H1 (cell line): ENCODE measurements at regions not wholly inside any gene's neighbourhood (a gene's known extent, or its start where the extent isn't known, plus 50 kb on each side); places are given as distances from the start of the nearest gene placed in this dataset.

Source experiments
- CTCF ChIA-PET: fragments of 300-600 bp; sonication (Branson Sonifier 250); formaldehyde crosslinking; loops from one replicate; lab custom pipeline; 2021; ENCODE audit not compliant: partially characterized antibody; lab: Charles Lee
- POLR2A ChIA-PET: fragments of 300-600 bp; sonication (Branson Sonifier 250); formaldehyde crosslinking; loops from one replicate; lab custom pipeline; 2021; ENCODE audit warnings: inconsistent platforms; ENCODE audit not compliant: partially characterized antibody; lab: Charles Lee
- DNase-seq, 2 experiments: peaks; one replicate each; pipeline versions ENCODE4 v3.0.0 to v3.0.0-alpha.2; 2010 to 2022; ENCODE audit warnings: low spot score in 2 of 2, low read depth in 1 of 2, mixed read lengths in 1 of 2
- FAIRE-seq: peaks from 2 replicates; lab custom pipeline; 2011; peaks lifted over from hg19 to GRCh38; lab: Jason Lieb, UNC
- H2AFZ ChIP-seq: 2 replicates; pipeline ENCODE4 v1.8.1; 2012; ENCODE audit warnings: low read length, inconsistent platforms
- H2AK5ac ChIP-seq: 2 replicates; pipeline ENCODE4 v1.6.1; 2013; ENCODE audit warnings: low read depth, low read length
- H2BK120ac ChIP-seq: replicated peaks from 2 replicates; pipeline ENCODE3; 2013; ENCODE audit warnings: low read depth, low read length, inconsistent platforms
- H2BK12ac ChIP-seq: 2 replicates; pipeline ENCODE4 v1.6.1; 2013; ENCODE audit warnings: low read depth, low read length
- H2BK15ac ChIP-seq: 2 replicates; pipeline ENCODE4 v1.6.1; 2013; ENCODE audit warnings: low read length
- H2BK20ac ChIP-seq: 2 replicates; pipeline ENCODE4 v1.6.1; 2013; ENCODE audit warnings: low read length
- H2BK5ac ChIP-seq: 2 replicates; pipeline ENCODE4 v1.6.1; 2013; ENCODE audit warnings: low read depth, low read length
- H3K14ac ChIP-seq: 2 replicates; pipeline ENCODE4 v1.6.1; 2013; ENCODE audit warnings: inconsistent platforms; ENCODE audit not compliant: insufficient read length
- H3K18ac ChIP-seq: 2 replicates; pipeline ENCODE4 v1.6.1; 2013; ENCODE audit warnings: low read length; ENCODE audit errors: extremely low read depth
- H3K23ac ChIP-seq: 2 replicates; pipeline ENCODE4 v1.6.1; 2013; ENCODE audit warnings: inconsistent platforms; ENCODE audit not compliant: insufficient read length
- H3K23me2 ChIP-seq: 2 replicates; pipeline ENCODE4 v1.6.1; 2013; ENCODE audit warnings: low read depth, low read length
- H3K27ac ChIP-seq: 2 replicates; pipeline ENCODE4 v1.6.1; 2011; ENCODE audit warnings: low read depth, low read length, inconsistent platforms
- H3K27me3 ChIP-seq, 4 experiments: replicated peaks in 1 of 4; 1 replicate in 1 of 4; 2 replicates in 3 of 4; pipeline versions ENCODE4 v1.6.1 to v1.8.1; 2011 to 2013; ENCODE audit warnings: low read length in 3 of 4, mild to moderate bottlenecking in 3 of 4, inconsistent platforms in 2 of 4, mixed read lengths in 2 of 4, moderate library complexity in 1 of 4; ENCODE audit not compliant: control insufficient read depth in 3 of 4, insufficient read depth in 3 of 4; ENCODE audit errors: extremely low read depth in 1 of 4
- H3K36me3 ChIP-seq, 4 experiments: 2 replicates each; pipeline versions ENCODE4 v1.6.1 to v1.8.1; 2011 to 2013; ENCODE audit warnings: mild to moderate bottlenecking in 4 of 4, low read length in 3 of 4, moderate library complexity in 2 of 4, control low read depth in 1 of 4, inconsistent platforms in 1 of 4; ENCODE audit not compliant: insufficient read depth in 4 of 4, control insufficient read depth in 2 of 4
- H3K4ac ChIP-seq: replicated peaks from 2 replicates; pipeline ENCODE3; 2013; ENCODE audit warnings: low read length, low read depth, mixed read lengths, inconsistent platforms; ENCODE audit not compliant: insufficient read length
- H3K4me1 ChIP-seq, 4 experiments: replicated peaks in 1 of 4; 1 replicate in 1 of 4; 2 replicates in 3 of 4; pipeline versions ENCODE4 v1.6.1 to v1.8.1; 2011 to 2013; ENCODE audit warnings: low read length in 3 of 4, inconsistent platforms in 2 of 4, mixed read lengths in 1 of 4; ENCODE audit not compliant: insufficient read depth in 4 of 4, control insufficient read depth in 3 of 4
- H3K4me2 ChIP-seq, 2 experiments: 2 replicates each; pipeline versions ENCODE4 v1.6.1 to v1.8.1; 2011 to 2013; ENCODE audit warnings: low read depth in 2 of 2, low read length in 2 of 2, control low read depth in 1 of 2, inconsistent platforms in 1 of 2, mild to moderate bottlenecking in 1 of 2; ENCODE audit not compliant: insufficient read depth in 1 of 2
- H3K4me3 ChIP-seq, 4 experiments: fragments of 200-600, 300-600 bp in 1 of 4; sonication (generic), shearing (Covaris generic), sonication (Bioruptor Twin) in 1 of 4; 2 replicates each; pipeline versions ENCODE4 v1.5.1 to v1.8.1; 2011 to 2016; ENCODE audit warnings: low read length in 4 of 4, low read depth in 3 of 4, control low read depth in 2 of 4, inconsistent platforms in 2 of 4, mild to moderate bottlenecking in 2 of 4, mixed read lengths in 1 of 4, moderate library complexity in 1 of 4; ENCODE audit not compliant: insufficient read depth in 2 of 4; ENCODE audit errors: extremely low read depth in 1 of 4
- H3K56ac ChIP-seq: replicated peaks from 2 replicates; pipeline ENCODE3; 2013; ENCODE audit warnings: low read depth, mild to moderate bottlenecking, mixed read lengths, low read length, inconsistent platforms; ENCODE audit not compliant: insufficient read length
- H3K79me1 ChIP-seq: 2 replicates; pipeline ENCODE4 v1.6.1; 2013; ENCODE audit warnings: low read depth, low read length, control low read depth
- H3K79me2 ChIP-seq, 2 experiments: 2 replicates each; pipeline versions ENCODE4 v1.6.1 to v1.8.1; 2012 to 2013; ENCODE audit warnings: low read length in 2 of 2, mild to moderate bottlenecking in 2 of 2, inconsistent platforms in 1 of 2; ENCODE audit not compliant: insufficient read depth in 2 of 2, control insufficient read depth in 1 of 2
- H3K9ac ChIP-seq, 4 experiments: replicated peaks in 1 of 4; 1 replicate in 1 of 4; 2 replicates in 3 of 4; pipeline versions ENCODE4 v1.6.1 to v1.8.1; 2011 to 2013; ENCODE audit warnings: low read depth in 3 of 4, low read length in 3 of 4, control low read depth in 2 of 4, mild to moderate bottlenecking in 2 of 4, moderate library complexity in 2 of 4, inconsistent platforms in 1 of 4; ENCODE audit errors: extremely low read depth in 1 of 4
- H3K9me3 ChIP-seq, 2 experiments: 2 replicates each; pipeline versions ENCODE4 v1.6.1 to v1.8.1; 2012 to 2013; ENCODE audit warnings: mild to moderate bottlenecking in 2 of 2, moderate library complexity in 2 of 2, control low read depth in 1 of 2, inconsistent platforms in 1 of 2, low read depth in 1 of 2, low read length in 1 of 2, mixed read lengths in 1 of 2; ENCODE audit not compliant: insufficient read depth in 2 of 2
- H4K20me1 ChIP-seq, 2 experiments: replicated peaks in 1 of 2; 2 replicates each; pipeline versions ENCODE3 to v1.8.1; 2011 to 2013; ENCODE audit warnings: inconsistent platforms in 2 of 2, low read length in 2 of 2, mild to moderate bottlenecking in 1 of 2; ENCODE audit not compliant: insufficient read depth in 2 of 2, control insufficient read depth in 1 of 2
- H4K5ac ChIP-seq: 2 replicates; pipeline ENCODE4 v1.6.1; 2013; ENCODE audit warnings: low read length, low read depth, mixed read lengths, inconsistent platforms; ENCODE audit not compliant: insufficient read length
- H4K8ac ChIP-seq: 2 replicates; pipeline ENCODE4 v1.8.0; 2013; ENCODE audit warnings: mild to moderate bottlenecking, moderate library complexity, low read length, inconsistent platforms; ENCODE audit not compliant: insufficient read depth; ENCODE audit errors: extremely low read depth
- H4K91ac ChIP-seq: replicated peaks from 2 replicates; pipeline ENCODE3; 2013; ENCODE audit warnings: low read length, mixed read lengths, inconsistent platforms; ENCODE audit not compliant: insufficient read length
- BACH1 ChIP-seq: IDR thresholded peaks from 2 replicates; pipeline ENCODE4 v1.6.1; 2012; ENCODE audit warnings: low read length, improper control_type of control experiment
- EP300 ChIP-seq, 2 experiments: IDR thresholded peaks; 1 replicate in 1 of 2; 2 replicates in 1 of 2; pipeline ENCODE4 v1.6.1; 2011 to 2012; ENCODE audit warnings: low read depth in 2 of 2, low read length in 2 of 2, mild to moderate bottlenecking in 2 of 2, borderline replicate concordance in 1 of 2, inconsistent platforms in 1 of 2, moderate library complexity in 1 of 2
- EZH2 ChIP-seq: fragments of 200-600 bp; sonication (generic); IDR thresholded peaks from 2 replicates; pipeline ENCODE4 v1.7.1; 2012; ENCODE audit warnings: low read depth, mild to moderate bottlenecking, moderate library complexity, low read length, inconsistent platforms; ENCODE audit not compliant: severe bottlenecking
- KDM4A ChIP-seq: IDR thresholded peaks from one replicate; pipeline ENCODE4 v1.7.1; 2012; ENCODE audit warnings: low read depth, mild to moderate bottlenecking, moderate library complexity, low read length, inconsistent platforms; ENCODE audit not compliant: severe bottlenecking
- RFX5 ChIP-seq: IDR thresholded peaks from 2 replicates; pipeline ENCODE4 v1.6.1; 2011; ENCODE audit warnings: low read depth, low read length, improper control_type of control experiment, borderline replicate concordance
- RNF2 ChIP-seq: fragments of 200-900, 300-1000 bp; sonication (generic); IDR thresholded peaks from 2 replicates; pipeline ENCODE4 v1.7.1; 2016; ENCODE audit warnings: borderline replicate concordance, low read depth, mild to moderate bottlenecking, antibody characterized with exemption, low read length; ENCODE audit not compliant: poor library complexity, severe bottlenecking; ENCODE audit errors: missing control alignments
- SRF ChIP-seq: IDR thresholded peaks from 2 replicates; pipeline ENCODE4 v1.6.1; 2011; ENCODE audit warnings: mild to moderate bottlenecking, low read depth, low read length, moderate library complexity
- SUZ12 ChIP-seq: fragments of 200-600 bp; sonication (generic); IDR thresholded peaks from 2 replicates; pipeline ENCODE4 v1.6.1; 2012; ENCODE audit warnings: mild to moderate bottlenecking, inconsistent platforms, low read length, moderate library complexity, mixed read lengths
- TAF1 ChIP-seq: IDR thresholded peaks from 2 replicates; pipeline ENCODE4 v1.6.1; 2011; ENCODE audit warnings: mild to moderate bottlenecking, low read depth, low read length
- TBP ChIP-seq: IDR thresholded peaks from 2 replicates; pipeline ENCODE4 v1.6.1; 2011; ENCODE audit warnings: low read depth, low read length, improper control_type of control experiment
- TCF12 ChIP-seq: IDR thresholded peaks from 2 replicates; pipeline ENCODE4 v1.6.1; 2011; ENCODE audit warnings: low read depth, mild to moderate bottlenecking, low read length
- USF2 ChIP-seq: IDR thresholded peaks from 2 replicates; pipeline ENCODE4 v1.6.1; 2011; ENCODE audit warnings: low read length, improper control_type of control experiment
- whole genome bisulfite sequencing, 2 experiments: shearing (Covaris generic) in 1 of 2; methylation state at CpG; one replicate each; pipeline versions ENCODE4 v1.1.6 to v1.1.7; 2013 to 2015; ENCODE audit warnings: low lambda C conversion rate in 2 of 2, mixed read lengths in 2 of 2, inconsistent platforms in 1 of 2, low coverage in 1 of 2, missing lambda C conversion rate in 1 of 2; ENCODE audit not compliant: insufficient replicate concordance in 2 of 2, insufficient coverage in 1 of 2, insufficient read length in 1 of 2; ENCODE audit errors: extremely low coverage in 1 of 2, missing lambda C conversion rate in 1 of 2; 5-methylcytosine and 5-hydroxymethylcytosine counted together

GRCh38 chr14:84592770-84593169, 937.2 kb upstream of the FLRT2 start:
- WGBS, 2 experiments = 89% methylated on average over 2 of the region's 2 CpGs; no CpG with 5 or more reads in 1 of the 2 experiments
- no peak overlapping the region for H3K27ac ChIP-seq
- FAIRE-seq = no peak
- TF ChIP-seq RFX5 = no peak
- no peak for TF ChIP-seq TBP
- no peak for TF ChIP-seq EZH2
- no peak for TF ChIP-seq SUZ12
- TF ChIP-seq KDM4A = no peak
- TF ChIP-seq RNF2 = no peak
- no peak for TF ChIP-seq SRF
- TF ChIP-seq USF2 = no peak
- no peak for TF ChIP-seq TAF1
- TF ChIP-seq EP300 (IDR thresholded peaks at IDR 0.05; ENCODE audit: borderline replicate concordance in 1 of 2, low read depth in 2 of 2, low read length in 2 of 2) = no peak
- no peak for TF ChIP-seq TCF12
- TF ChIP-seq BACH1 = no peak

More at GRCh38 chr14:84592770-84593169, 937.2 kb upstream of the FLRT2 start:
- no peak overlapping the region for H3K4me3 ChIP-seq
- H2BK15ac ChIP-seq = no peak overlapping the region
- H3K23ac ChIP-seq = no peak overlapping the region
- ChIA-PET POLR2A (no interaction called here), CTCF (interaction anchor here (0.7 kb wide), 1 partner anchor 706 kb away, joined by 3 read pairs; no protein-coding TSS in a partner anchor)
- H3K79me2 ChIP-seq = no peaks in the 10 kb centered on the region
- H4K5ac ChIP-seq = no peak overlapping the region
- H2AFZ ChIP-seq = no peak overlapping the region
- no peak overlapping the region for H3K18ac ChIP-seq
- no peak overlapping the region for H3K14ac ChIP-seq
- no peak overlapping the region for H2BK20ac ChIP-seq
- no peak overlapping the region for H3K56ac ChIP-seq
- H3K23me2 ChIP-seq = no peaks in the 10 kb centered on the region
- H3K79me1 ChIP-seq = no peaks in the 10 kb centered on the region
- H4K91ac ChIP-seq = no peak overlapping the region
- no peaks in the 10 kb centered on the region for H3K9me3 ChIP-seq
- no peak overlapping the region for H3K4me2 ChIP-seq
- H3K36me3 ChIP-seq = no peaks in the 10 kb centered on the region
- H3K27me3 ChIP-seq = no peaks in the 10 kb centered on the region
- no peak for DNase-seq
- H2BK12ac ChIP-seq = no peak overlapping the region
- H4K8ac ChIP-seq = no peak overlapping the region
- H3K4me1 ChIP-seq = peaks cover 0 to 5% (median 2%) of the 10 kb centered on the region in 4 experiments; a peak in 2 of 7 replicates
- H3K4ac ChIP-seq = no peak overlapping the region
- H4K20me1 ChIP-seq = no peaks in the 10 kb centered on the region
- H2BK120ac ChIP-seq = no peak overlapping the region
- H2BK5ac ChIP-seq = no peak overlapping the region
- no peak overlapping the region for H2AK5ac ChIP-seq
- no peak overlapping the region for H3K9ac ChIP-seq
